GM18505 (cell line): ENCODE measurements at regions not wholly inside any gene's neighbourhood (a gene's known extent, or its start where the extent isn't known, plus 50 kb on each side); places are given as distances from the start of the nearest gene placed in this dataset.
"Not testable (repeated sequence)": the region's sequence is repeated elsewhere in the genome, so short reads cannot be mapped to it uniquely, and the experiment has no call there.

Experiments used
- ATAC-seq: cut with Tn5 transposase; IDR thresholded peaks from one replicate; pipeline ENCODE4 v1.9.1; 2021; ENCODE audit not compliant: unreplicated experiment
- POLR2A ChIP-seq: IDR thresholded peaks from 4 replicates; pipeline ENCODE4 v1.6.1; 2011; ENCODE audit warnings: borderline replicate concordance; ENCODE audit not compliant: insufficient read depth, insufficient read length; ENCODE audit errors: extremely low read depth

DNA sequence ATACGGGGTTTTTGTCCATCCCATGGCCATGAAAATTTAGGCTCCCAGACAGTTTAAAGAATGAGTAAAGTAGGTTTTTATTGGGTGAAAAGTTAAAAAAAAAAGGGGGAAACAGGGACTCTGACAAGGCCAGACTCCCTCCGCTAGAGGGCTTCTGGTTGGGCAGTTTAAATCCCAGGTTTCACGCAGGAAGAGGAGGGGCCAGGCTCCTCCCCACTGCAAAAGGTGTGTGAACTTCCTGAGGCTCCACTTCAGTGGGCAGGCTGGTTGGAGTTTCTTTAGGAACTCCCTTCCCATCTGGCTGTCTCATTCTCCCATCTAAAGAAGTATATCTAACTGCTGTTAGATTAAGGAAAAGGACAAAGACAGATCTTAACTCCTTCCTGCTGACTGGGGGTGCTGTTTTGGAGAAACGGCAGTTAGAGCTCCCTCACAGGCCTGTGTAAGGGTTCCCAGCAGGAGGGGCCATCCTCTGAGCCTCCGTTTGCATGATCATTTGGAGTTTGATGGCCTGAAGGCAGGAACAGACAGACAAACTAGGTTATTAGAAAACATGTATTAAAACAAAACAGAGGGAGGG, 1160.7 kb downstream of the CNTNAP5 start:
- ATAC-seq, result no peak
- TF ChIP-seq POLR2A, result no peak

DNA sequence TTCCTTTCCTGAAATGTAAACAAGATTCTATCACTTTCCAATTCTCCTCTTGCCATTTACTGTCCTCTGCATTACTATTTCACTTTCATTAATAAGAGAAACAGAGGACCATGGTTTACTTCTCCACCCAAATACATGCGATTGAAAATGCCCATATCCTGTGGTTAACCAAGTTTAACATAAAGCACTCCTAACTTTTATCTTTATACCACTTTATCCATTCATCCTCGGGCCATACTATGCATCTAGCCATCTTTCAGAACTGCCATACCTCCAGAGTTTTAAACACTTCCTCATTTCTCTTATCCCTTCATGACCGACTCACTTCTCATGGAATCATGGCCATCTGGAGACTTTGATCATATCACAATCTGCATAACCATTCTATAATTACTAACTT, 1182.3 kb downstream of the CNTNAP5 start:
- TF ChIP-seq POLR2A, result no peak
- no peak for ATAC-seq

DNA sequence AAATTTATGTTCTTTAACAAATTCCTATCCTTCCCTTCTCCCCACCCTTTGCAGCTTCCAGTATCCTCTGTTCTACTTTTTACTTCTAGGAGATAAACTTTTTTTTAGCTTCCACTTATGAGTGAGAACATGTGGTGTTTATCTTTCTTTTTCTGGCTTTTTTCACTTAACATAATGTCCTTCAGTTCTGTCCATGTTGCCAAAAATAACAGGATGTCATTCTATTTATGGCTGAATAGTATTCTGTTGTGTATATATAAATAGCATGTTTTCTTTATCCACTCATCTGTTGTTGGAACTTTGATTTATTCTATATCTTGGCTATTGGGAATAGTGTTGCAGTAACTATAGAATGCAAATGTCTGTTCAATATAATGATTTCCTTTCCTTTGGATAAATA, 1191.2 kb downstream of the CNTNAP5 start:
- TF ChIP-seq POLR2A, result no peak
- ATAC-seq, result no peak

DNA sequence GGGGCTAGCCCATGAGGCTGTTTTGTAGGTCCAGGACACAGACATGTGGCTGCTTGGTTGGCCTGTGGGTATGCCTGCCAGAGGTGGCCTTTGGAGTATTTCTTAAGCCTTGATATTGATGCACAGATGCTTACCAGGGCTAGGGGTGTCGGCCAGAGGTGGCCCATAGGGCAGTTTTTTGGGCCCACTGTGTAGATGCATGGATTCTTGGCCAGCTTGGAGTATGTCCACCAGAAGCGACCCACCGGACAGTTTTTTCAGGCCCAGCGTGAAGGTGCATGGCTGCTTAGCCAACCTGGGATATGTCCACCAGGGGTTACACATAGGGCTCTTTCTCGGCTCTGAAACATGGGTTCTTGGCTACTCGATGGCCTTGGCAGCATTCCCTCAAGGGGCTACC, 1199.1 kb downstream of the CNTNAP5 start:
- ATAC-seq, result no peak
- TF ChIP-seq POLR2A, result no peak

DNA sequence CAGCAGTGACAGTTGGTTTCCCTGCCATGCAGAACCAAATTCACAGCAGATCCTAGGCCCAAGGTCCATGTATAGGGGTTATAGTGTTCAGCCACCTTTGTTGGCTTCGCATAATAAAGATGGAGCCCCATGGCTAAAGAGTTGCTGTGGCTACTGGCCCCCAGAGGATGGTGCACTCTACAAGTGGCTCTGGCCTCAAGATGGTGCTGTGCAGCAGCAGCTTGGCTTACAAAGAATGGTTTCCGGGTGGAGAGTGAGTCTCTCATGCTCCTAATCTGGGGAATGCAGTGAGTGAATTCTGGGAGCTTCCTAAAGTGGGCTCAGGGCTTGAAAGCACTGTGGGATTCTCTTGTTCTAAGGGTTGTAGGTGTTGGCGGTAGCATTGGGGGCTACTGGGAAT, 1199.7 kb downstream of the CNTNAP5 start:
- TF ChIP-seq POLR2A, result no peak
- no peak for ATAC-seq

DNA sequence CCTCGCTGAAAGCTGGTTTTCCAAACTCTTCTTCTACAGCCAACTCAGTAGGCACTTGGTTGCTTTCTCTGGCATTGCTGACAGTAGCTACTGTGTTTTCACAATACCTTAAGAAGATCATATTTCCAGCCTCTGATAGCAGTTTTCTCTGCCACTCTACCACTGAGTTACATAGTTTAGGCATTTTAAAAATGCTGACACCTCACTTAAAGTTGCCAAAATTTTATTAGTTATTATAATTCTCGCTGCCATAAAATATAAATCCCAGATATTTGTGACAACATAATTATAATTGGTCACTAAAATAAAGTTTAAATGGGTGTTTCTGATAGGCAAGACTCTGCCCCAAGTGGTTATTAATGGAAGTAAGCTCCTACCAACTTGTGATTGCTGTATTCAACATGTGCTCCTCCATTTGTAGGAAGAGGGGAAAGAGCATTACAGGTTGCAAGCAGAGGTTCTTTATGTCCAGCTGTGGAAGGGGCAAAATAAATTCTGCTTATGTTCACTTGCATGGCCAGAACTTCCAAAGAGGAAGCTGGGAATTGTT, 1202.8 kb downstream of the CNTNAP5 start:
- TF ChIP-seq POLR2A, result no peak
- no peak for ATAC-seq

DNA sequence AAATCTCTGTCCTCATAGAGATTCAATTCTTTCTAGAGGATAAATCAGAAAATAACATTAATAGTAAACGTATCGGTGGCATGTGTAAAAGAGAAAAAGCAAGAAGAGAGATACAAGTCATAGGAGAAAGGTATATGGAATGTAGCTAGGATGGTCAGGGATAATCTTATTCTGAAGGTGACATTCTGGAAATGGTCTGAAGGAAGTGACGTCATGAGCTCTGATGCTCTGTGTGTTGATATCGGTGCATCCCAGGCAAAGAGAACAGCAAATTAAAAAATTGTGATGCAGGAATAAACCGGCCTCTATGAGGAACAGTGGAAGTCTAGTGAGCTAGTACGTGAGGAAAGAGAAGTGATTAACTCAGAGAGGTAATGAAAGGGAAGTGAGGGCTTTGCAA, 1215.8 kb downstream of the CNTNAP5 start:
- no peak for ATAC-seq
- TF ChIP-seq POLR2A, result no peak

DNA sequence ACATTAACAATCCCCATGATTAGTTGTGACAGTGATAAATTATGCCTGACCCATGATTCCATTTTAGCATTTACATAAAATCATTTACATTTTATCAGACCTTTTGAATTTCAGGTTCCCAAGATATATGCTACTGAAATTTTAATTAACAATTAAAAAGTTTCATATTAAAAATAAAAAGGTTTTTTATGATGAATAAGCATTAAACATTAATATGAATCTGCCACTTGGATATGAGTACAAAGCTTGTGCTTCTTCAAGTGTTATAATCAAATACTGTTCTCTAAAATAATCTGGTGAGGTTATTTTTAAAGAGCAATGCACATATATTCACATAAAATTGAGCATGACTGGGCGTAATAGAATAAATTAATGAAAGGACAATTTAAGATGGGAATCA, 1218.0 kb downstream of the CNTNAP5 start:
- no peak for ATAC-seq
- no peak for TF ChIP-seq POLR2A

DNA sequence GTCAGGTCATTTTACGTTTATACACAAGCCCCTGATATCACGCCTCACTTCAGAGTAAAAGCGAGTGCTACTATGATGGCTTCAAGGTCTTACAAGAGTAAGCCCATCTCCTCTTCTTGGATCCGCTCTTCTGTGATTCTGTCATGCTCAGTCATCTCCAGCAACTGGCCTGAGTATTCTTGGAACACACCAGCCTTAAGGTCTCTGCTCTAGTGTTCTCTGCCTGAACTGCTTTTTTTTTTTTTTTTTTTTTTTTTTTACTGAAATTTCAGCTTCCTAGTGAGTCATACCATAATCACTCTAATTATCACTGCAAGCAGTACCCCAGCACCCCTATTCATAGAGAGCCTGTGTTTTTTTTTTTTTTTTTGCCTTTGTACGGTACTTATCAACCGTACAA, 1228.9 kb downstream of the CNTNAP5 start:
- TF ChIP-seq POLR2A, result no peak
- no peak for ATAC-seq

DNA sequence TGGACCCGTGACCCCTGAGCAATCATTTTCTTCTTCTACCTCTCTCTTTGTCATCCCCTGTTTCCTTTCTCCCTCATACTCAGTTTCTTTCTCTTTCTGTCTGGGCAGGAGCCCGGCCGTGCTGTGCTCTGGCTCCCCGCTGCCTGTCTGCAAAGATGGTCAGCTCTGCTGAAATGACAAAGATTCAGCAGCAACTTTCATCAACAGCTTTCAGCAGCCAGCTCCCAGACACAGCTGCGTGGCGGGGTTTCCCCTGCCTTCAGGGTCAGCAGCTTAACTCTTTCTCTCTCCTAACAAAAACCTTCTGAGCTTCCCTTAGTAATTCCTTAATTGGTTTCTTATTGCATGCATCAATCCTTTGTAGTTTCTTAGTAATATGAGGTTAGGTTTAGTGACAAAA, 1234.4 kb downstream of the CNTNAP5 start:
- no peak for TF ChIP-seq POLR2A
- no peak for ATAC-seq

DNA sequence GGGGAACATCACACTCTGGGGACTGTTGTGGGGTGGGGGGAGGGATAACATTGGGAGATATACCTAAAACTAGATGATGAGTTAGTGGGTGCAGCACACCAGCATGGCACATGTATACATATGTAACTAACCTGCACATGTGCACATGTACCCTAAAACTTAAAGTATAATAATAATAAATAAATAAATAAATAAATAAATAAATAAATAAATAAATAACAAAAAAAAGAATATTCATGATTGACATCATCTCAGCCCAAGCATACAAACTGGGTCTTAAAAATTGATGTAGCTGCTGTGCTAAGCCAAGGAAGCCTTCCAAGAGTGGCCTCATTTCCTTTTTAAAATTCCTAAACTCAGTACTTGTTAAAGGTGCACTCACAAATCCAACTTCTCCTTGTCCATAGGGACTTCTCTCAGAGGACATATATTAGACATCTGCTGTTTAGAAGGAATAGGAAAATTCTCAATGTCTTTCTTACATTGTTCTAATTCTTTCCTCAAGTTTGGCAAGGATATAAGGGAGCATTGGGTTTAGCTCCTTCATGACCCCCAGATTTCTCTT, 1235.4 kb downstream of the CNTNAP5 start:
- not testable (repeated sequence) for ATAC-seq

DNA sequence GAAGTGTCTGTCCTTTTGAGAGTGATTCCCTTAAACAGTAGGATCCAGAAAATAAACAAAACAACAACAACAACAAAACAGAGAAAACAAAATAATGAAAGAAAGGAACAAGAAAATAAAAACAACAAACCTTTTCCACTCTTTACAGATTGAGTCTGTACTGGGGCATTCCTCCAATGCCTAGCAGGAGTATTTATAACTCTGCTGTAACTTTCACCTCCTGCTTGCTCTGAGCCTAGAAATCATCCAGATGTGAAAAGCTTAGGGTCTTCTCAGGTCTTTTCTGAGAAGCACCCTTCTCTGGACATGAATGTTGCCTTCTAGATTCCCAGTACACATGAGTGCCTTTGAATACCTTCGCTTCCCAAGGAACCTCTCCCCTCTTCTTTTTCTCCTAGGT, 1239.4 kb downstream of the CNTNAP5 start:
- no peak for ATAC-seq
- TF ChIP-seq POLR2A, result no peak

DNA sequence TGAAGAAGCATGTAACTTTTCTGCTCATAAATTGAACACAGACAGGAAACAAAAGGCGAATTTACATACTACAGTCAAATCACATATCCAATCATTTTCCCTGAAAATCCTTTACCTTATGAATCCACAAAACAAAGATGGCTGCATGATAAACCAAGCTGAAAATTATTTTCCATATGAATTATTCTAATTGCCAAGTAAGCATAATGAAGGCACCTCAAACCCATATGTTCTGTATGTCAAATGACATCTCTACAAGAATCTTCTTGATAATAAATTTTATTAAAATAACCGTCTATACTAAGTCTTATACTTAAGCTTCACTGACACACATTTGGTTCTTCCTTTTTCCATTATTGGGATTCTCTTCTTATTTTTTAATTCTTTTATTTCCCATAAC, 1242.6 kb downstream of the CNTNAP5 start:
- no peak for ATAC-seq

DNA sequence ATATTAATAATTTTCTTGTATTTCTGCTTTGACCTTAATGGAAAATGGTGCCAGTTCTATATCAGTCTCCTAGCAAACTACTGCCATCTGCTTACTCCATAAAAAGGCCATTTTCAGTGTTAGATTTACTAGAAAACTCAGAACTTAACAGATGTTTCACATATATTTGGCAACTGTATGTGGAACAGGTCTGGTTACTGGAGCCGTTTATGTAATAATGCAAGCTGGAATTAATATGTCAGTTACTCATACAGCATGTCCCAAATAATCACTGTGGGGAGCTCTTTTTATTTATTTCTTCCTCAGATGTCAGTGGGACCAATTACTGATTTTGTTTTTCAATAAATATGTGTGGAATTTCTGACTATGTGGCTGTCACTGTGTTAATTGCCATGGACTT, 1247.6 kb downstream of the CNTNAP5 start:
- no peak for ATAC-seq
- TF ChIP-seq POLR2A, result no peak

More for the DNA sequence above, 1242.6 kb downstream of the CNTNAP5 start:
- TF ChIP-seq POLR2A, result no peak

DNA sequence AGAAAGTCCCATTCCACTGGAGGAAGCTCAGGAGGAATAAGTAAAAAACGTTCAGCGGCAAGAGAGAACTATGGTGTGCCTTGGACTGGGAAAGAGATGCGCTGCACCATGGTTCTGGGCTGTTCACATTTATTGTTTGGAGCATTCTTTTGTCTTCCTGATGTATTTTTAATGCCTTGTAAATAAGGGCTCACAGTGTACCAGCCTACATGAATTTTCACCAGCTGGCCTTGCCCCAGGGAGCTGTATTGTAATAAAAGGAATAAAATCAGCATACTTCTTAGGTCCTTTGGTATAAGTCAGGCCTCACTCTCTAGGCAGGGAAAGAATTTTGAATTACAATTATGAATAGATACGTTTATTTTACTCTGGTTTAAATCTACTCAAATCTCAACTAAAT, 1249.6 kb downstream of the CNTNAP5 start:
- TF ChIP-seq POLR2A, result no peak
- ATAC-seq, result no peak

DNA sequence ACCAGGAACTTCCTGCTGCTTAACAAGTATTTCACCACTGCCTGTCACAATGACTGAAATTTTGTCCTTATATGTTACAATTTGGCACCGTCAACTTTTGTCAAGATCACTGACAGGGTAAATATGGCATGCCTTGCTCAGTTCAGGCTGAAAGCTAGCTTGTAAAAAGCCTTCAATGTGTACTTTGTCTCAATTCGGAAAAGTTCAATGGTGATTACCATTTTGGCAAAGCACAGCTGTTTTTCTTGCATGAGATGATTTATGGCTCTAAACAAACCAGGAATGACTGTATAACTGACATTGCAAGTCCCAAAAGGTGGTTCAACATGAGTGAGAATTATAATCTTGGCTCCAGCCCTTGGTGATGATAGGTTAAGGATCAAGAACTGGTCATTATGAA, 1255.2 kb downstream of the CNTNAP5 start:
- no peak for ATAC-seq
- no peak for TF ChIP-seq POLR2A

DNA sequence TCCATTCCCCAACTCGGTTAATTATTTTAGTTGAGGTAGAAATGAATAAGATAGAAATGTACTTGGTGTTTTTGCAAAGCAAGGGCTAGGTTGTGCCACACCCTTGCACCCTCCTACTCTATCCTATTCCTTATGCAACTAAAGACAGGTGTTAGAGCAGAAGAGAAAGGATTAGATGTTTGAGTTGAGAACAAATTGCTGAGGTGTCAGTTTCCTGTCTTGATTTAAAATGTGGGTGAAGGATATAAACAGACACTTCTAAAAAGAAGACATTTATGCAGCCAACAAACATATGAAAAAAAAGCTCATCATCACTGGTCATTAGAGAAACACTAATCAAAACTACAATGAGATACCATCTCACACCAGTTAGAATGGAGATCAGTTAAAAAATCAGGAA, 1256.2 kb downstream of the CNTNAP5 start:
- TF ChIP-seq POLR2A, result no peak
- ATAC-seq, result no peak
